ENCODE measurements at regions not wholly inside any gene's neighbourhood (a gene's known extent, or its start where the extent isn't known, plus 50 kb on each side); places are given as distances from the start of the nearest gene placed in this dataset.
"Not testable (repeated sequence)": the region's sequence is repeated elsewhere in the genome, so short reads cannot be mapped to it uniquely, and the experiment has no call there.

DNA sequence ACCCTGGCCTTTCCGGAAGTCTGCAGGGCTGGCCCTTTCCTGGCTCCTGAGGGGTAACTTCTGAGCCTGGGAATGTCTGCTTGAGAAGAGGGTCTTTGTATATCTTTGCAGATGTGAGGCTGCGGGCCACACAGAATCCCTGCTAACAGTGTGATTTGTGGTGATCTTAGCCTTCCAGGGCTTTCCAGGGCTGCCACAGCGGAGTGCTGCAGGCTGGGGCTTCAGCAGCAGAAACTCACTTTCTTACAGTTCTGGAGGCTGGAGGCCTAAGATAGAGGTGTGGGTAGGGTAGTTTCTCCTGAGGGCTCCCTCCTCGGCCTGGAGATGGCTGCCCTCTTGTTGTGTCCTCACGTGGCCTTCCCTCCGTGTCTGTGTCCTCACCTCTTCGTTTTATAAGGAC is 294.7 kb upstream of the HS6ST1 start:
- Mint-ChIP-seq H3K9me3 (ENCODE audit: unreplicated experiment) (peaks cover 5% of the 10 kb centered on the region), H3K36me3 (ENCODE audit: unreplicated experiment) (no peaks in the 10 kb centered on the region), H3K27me3 (ENCODE audit: unreplicated experiment) (peaks cover 3% of the 10 kb centered on the region), H3K4me1 (ENCODE audit: low read depth, unreplicated experiment) (peaks cover 11% of the 10 kb centered on the region), H3K4me3 (ENCODE audit: unreplicated experiment) (no peak overlapping the region), H3K27ac (ENCODE audit: unreplicated experiment) (no peak overlapping the region)
- no peak for DNase-seq
- TF ChIP-seq CTCF (IDR thresholded peaks at IDR 0.05; ENCODE audit: partially characterized antibody, unreplicated experiment): no peak

DNA sequence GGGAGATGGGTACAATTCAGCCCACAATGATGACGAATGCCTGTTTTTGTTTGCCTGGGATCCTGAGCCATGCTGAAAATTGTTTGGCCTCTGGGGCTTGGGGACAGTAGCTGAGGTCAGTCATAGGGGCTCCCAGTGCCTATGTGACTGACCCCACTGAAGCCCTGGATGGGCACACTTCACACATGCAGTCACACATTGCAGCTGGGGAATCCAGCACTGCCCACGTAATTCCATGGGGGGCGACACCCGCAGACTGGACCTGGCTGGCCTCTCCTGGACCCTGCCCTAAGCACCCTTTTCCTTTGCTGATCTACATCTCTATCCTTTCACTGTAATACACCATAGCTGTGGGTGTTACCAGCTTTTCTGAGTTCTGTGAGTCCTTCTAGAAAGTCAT is 295.2 kb upstream of the HS6ST1 start:
- Mint-ChIP-seq H3K4me3 (ENCODE audit: unreplicated experiment) (no peak overlapping the region), H3K9me3 (ENCODE audit: unreplicated experiment) (peaks cover 8% of the 10 kb centered on the region), H3K36me3 (ENCODE audit: unreplicated experiment) (no peaks in the 10 kb centered on the region), H3K4me1 (ENCODE audit: low read depth, unreplicated experiment) (peaks cover 11% of the 10 kb centered on the region), H3K27ac (ENCODE audit: unreplicated experiment) (no peak overlapping the region), H3K27me3 (ENCODE audit: unreplicated experiment) (peaks cover 3% of the 10 kb centered on the region)
- TF ChIP-seq CTCF (IDR thresholded peaks at IDR 0.05; ENCODE audit: partially characterized antibody, unreplicated experiment): no peak
- DNase-seq: no peak

GRCh38 chr2:128614907-128615306 is 296.2 kb upstream of the HS6ST1 start:
- H3K27me3 Mint-ChIP-seq (ENCODE audit: unreplicated experiment); H3K36me3 Mint-ChIP-seq (ENCODE audit: unreplicated experiment); H3K9me3 Mint-ChIP-seq (ENCODE audit: unreplicated experiment); H3K27ac Mint-ChIP-seq (ENCODE audit: unreplicated experiment); H3K4me3 Mint-ChIP-seq (ENCODE audit: unreplicated experiment); DNase-seq: not testable (repeated sequence)
- H3K4me1 Mint-ChIP-seq (ENCODE audit: low read depth, unreplicated experiment): peaks cover 11% of the 10 kb centered on the region

DNA sequence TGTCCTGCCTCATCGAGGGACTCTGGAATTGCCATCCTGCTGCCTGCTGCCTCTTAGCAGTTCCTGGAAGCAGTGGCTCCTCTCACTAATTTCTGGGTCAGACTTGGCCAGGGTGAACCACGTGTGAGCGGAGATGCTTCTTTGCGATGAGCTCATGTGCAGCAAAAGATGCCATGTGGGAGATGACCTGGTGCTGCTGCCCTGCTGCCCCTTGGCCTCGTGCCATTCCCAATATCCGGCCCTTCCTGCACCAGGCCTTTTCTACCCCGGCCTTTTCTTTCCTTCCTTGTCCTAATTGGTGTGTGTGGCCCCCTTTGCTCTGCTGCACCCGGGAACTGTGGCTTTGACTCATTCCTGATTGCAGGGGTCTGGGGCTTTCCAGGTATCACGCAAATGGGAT is 296.9 kb upstream of the HS6ST1 start:
- H3K36me3 Mint-ChIP-seq (ENCODE audit: unreplicated experiment): no peaks in the 10 kb centered on the region
- DNase-seq: peak; percentile 2
- H3K9me3 Mint-ChIP-seq (ENCODE audit: unreplicated experiment): peaks cover 6% of the 10 kb centered on the region
- no peak overlapping the region for H3K4me3 Mint-ChIP-seq (ENCODE audit: unreplicated experiment)
- H3K27ac Mint-ChIP-seq (ENCODE audit: unreplicated experiment): no peak overlapping the region
- H3K27me3 Mint-ChIP-seq (ENCODE audit: unreplicated experiment): peaks cover 3% of the 10 kb centered on the region
- TF ChIP-seq CTCF (IDR thresholded peaks at IDR 0.05; ENCODE audit: partially characterized antibody, unreplicated experiment): no peak
- peaks cover 11% of the 10 kb centered on the region for H3K4me1 Mint-ChIP-seq (ENCODE audit: low read depth, unreplicated experiment)

DNA sequence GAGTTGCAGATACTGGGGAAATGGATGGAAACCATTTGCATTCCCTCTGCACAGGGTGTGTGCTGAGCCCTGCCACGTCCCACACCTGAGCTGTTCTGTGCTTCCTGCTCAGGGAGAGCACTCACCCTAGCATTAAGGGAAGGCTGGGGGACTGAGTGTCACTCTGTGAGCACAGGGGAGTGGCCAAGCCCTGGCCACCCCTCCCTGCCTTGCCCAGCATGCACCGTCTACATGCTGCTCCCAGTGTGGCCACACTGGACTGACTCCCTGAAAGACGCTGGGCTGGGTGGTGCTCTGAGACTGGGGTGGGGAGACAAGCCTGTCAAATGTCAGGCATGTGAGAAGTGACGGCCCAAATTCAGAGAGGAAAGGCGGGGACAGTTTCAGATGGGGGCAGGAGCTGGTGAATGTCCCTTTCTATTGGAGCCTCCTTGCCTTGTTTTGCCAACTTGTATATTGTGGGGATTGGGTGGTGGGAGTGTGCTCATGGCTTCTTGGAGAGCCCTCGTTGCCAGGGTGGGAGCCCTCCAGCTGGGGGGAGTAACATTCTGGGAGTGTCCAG is 298.4 kb upstream of the HS6ST1 start:
- no peak overlapping the region for H3K27ac Mint-ChIP-seq (ENCODE audit: unreplicated experiment)

More for the DNA sequence above, 298.4 kb upstream of the HS6ST1 start:
- peak; percentile 8 for DNase-seq
- H3K9me3 Mint-ChIP-seq (ENCODE audit: unreplicated experiment): peaks cover 6% of the 10 kb centered on the region
- no peak for TF ChIP-seq CTCF (IDR thresholded peaks at IDR 0.05; ENCODE audit: partially characterized antibody, unreplicated experiment)
- H3K27me3 Mint-ChIP-seq (ENCODE audit: unreplicated experiment): peaks cover 5% of the 10 kb centered on the region
- H3K4me3 Mint-ChIP-seq (ENCODE audit: unreplicated experiment): no peak overlapping the region
- no peaks in the 10 kb centered on the region for H3K36me3 Mint-ChIP-seq (ENCODE audit: unreplicated experiment)
- peaks cover 11% of the 10 kb centered on the region for H3K4me1 Mint-ChIP-seq (ENCODE audit: low read depth, unreplicated experiment)

Measured in glutamatergic neuron (in vitro differentiated cells).